ENCODE measurements at regions not wholly inside any gene's neighbourhood (a gene's known extent, or its start where the extent isn't known, plus 50 kb on each side); places are given as distances from the start of the nearest gene placed in this dataset.

DNA sequence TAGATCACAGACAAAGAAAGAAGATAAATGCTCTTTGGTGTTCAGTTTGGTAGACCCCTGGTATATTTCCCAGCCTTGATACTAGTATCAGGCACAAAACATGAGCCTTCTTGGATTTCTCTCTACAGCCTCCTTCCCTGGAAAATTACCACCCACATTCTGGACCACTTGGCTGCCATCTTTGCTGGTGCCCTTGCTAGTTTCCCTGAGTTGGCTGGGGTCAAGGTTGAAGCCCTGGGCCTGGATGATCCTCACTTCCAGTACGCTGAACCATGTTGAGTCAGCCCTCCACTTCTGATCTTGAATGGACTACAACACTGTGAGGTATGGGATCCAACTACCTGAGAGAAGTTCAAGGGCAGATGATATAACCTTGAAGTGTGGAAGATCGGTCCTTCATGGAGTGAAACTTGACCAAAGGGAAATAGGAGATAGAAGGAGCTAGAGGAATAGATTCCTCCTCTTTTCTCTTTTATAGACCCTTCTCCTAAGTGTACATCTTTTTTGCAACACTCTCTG is 501.4 kb downstream of the TMEM114 start:
- no peak overlapping the region for H3K4me3 Mint-ChIP-seq
- H3K4me1 Mint-ChIP-seq: no peaks in the 10 kb centered on the region
- H3K27me3 Mint-ChIP-seq: no peaks in the 10 kb centered on the region
- TF ChIP-seq, protein P1, sequence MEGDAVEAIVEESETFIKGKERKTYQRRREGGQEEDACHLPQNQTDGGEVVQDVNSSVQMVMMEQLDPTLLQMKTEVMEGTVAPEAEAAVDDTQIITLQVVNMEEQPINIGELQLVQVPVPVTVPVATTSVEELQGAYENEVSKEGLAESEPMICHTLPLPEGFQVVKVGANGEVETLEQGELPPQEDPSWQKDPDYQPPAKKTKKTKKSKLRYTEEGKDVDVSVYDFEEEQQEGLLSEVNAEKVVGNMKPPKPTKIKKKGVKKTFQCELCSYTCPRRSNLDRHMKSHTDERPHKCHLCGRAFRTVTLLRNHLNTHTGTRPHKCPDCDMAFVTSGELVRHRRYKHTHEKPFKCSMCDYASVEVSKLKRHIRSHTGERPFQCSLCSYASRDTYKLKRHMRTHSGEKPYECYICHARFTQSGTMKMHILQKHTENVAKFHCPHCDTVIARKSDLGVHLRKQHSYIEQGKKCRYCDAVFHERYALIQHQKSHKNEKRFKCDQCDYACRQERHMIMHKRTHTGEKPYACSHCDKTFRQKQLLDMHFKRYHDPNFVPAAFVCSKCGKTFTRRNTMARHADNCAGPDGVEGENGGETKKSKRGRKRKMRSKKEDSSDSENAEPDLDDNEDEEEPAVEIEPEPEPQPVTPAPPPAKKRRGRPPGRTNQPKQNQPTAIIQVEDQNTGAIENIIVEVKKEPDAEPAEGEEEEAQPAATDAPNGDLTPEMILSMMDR (IDR thresholded peaks at IDR 0.05): no peak
- H3K27ac Mint-ChIP-seq: no peak overlapping the region
- peaks cover 6% of the 10 kb centered on the region for H3K9me3 Mint-ChIP-seq
- ATAC-seq (ENCODE audit: low read depth) (no peak), DNase-seq (no peak)
- H3K36me3 Mint-ChIP-seq (ENCODE audit: low read depth): no peaks in the 10 kb centered on the region
- intact Hi-C loops (cut with micrococcal nuclease): no loop called here
- ChIA-PET CTCF (no interaction called here), POLR2A (no interaction called here)

DNA sequence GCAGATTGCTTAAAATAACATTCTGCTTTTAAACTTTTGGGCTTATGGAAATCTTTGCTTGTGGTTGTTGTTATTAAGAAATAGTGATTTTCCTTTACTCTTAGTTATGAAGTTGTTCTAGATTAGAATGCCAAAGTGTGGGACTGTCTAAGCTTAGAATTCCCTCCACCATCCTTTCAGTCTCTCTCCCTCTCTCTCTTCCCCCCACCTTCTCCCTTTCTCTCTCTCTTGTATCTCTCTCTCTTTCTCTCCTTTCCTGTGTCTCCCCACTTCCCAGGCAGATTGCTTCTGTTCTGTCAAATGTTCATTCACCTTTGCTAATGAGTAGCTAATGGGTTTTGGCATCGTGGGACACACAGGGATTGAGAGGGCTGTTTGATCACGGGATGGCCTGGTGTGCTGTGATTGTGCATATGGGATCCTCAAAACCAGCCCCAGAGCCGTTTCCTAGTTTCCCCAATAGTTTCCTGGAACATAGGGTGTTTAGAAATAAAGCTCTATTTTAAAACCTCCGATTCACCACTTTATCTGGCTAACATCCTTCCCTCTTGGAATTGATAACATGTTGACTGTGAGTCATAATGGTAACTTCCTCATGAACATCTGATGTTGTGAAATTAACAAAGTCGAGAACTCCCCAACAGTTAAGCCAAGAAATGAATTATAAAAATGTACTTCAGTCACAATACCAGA is 502.6 kb downstream of the TMEM114 start:
- Mint-ChIP-seq H3K27ac (no peak overlapping the region), H3K4me3 (no peak overlapping the region), H3K27me3 (no peaks in the 10 kb centered on the region), H3K36me3 (ENCODE audit: low read depth) (no peaks in the 10 kb centered on the region), H3K4me1 (no peaks in the 10 kb centered on the region), H3K9me3 (peaks cover 6% of the 10 kb centered on the region)
- no peak for DNase-seq
- TF ChIP-seq, protein P1 (IDR thresholded peaks at IDR 0.05): no peak
- ChIA-PET POLR2A (no interaction called here), CTCF (no interaction called here)
- ATAC-seq (ENCODE audit: low read depth): no peak
- intact Hi-C loops (cut with micrococcal nuclease): no loop called here

DNA sequence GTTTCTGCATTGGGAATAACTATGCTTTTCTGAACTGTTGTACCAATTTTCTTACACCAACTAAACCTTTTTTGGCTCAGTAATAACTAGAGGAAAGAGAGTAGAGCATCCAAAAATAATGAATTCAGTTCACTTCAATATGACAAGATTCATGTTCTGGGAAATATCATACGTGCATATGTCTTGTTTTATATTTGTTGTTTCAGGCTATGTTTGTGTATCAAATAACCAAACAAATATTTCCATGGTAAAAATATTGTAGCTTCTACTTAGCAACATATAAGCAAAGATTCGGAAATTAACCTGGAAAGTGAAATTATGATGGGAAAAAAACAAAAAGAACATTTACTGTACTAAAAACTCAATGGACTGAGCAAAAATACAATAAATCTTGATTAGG is 503.2 kb downstream of the TMEM114 start:
- H3K36me3 Mint-ChIP-seq (ENCODE audit: low read depth): no peaks in the 10 kb centered on the region
- TF ChIP-seq, protein P1 (IDR thresholded peaks at IDR 0.05): no peak
- no peak overlapping the region for H3K27ac Mint-ChIP-seq
- ATAC-seq (ENCODE audit: low read depth) (no peak), DNase-seq (no peak)
- peaks cover 8% of the 10 kb centered on the region for H3K9me3 Mint-ChIP-seq
- H3K4me1 Mint-ChIP-seq: no peaks in the 10 kb centered on the region
- ChIA-PET CTCF (no interaction called here), POLR2A (no interaction called here)
- no peaks in the 10 kb centered on the region for H3K27me3 Mint-ChIP-seq
- intact Hi-C loops (cut with micrococcal nuclease): no loop called here
- H3K4me3 Mint-ChIP-seq: no peak overlapping the region

DNA sequence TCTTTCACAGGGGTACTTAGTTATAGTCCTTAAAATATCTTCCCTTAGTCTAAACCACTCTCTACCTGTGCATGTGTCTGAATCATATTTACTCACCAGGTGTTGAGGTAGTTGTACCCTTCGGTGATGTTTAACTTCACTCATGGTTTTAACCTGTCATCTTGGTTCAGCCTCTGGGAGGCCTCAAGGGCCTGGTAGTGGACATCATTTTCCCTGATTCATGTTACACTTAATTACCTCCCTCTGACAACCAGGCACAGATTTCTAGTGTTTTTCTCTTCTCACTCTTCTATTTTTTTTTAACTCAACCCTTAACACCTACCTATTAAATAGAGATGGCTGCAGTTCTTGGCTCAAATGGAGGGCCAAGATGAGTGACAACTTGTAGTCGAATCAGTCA is 505.4 kb downstream of the TMEM114 start:
- DNase-seq (no peak), ATAC-seq (ENCODE audit: low read depth) (no peak)
- Mint-ChIP-seq H3K9me3 (peaks cover 5% of the 10 kb centered on the region), H3K27me3 (no peaks in the 10 kb centered on the region), H3K27ac (no peak overlapping the region), H3K4me3 (no peak overlapping the region), H3K4me1 (no peaks in the 10 kb centered on the region), H3K36me3 (ENCODE audit: low read depth) (no peaks in the 10 kb centered on the region)
- TF ChIP-seq, protein P1 (IDR thresholded peaks at IDR 0.05): no peak
- ChIA-PET POLR2A (no interaction called here), CTCF (no interaction called here)
- intact Hi-C loops (cut with micrococcal nuclease): no loop called here

DNA sequence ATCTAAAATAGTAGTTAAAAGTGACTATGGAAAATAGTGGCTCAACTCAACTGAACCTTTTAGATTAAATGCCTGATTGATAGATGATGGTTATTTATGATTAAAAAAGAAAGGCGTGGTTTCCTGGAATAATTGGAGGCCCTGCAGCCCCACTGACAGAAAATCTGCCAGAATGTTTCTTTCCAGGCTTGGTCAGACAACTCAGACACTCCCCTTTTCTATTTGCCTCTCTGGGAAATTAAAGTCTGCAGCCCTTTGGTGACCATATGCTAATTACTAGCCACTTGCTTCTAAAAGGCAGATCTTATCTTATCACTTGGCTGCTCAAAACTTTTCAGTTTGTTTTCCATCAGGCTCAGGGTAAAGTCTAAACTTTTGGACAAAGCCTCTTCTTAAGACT is 506.0 kb downstream of the TMEM114 start:
- no peak for DNase-seq
- H3K36me3 Mint-ChIP-seq (ENCODE audit: low read depth): no peaks in the 10 kb centered on the region
- no peaks in the 10 kb centered on the region for H3K27me3 Mint-ChIP-seq
- TF ChIP-seq, protein P1 (IDR thresholded peaks at IDR 0.05): no peak
- ChIA-PET POLR2A (no interaction called here), CTCF (no interaction called here)
- ATAC-seq (ENCODE audit: low read depth): no peak
- H3K27ac Mint-ChIP-seq: no peak overlapping the region
- peaks cover 5% of the 10 kb centered on the region for H3K9me3 Mint-ChIP-seq
- intact Hi-C loops (cut with micrococcal nuclease): no loop called here
- H3K4me1 Mint-ChIP-seq: no peaks in the 10 kb centered on the region
- H3K4me3 Mint-ChIP-seq: no peak overlapping the region

All from activated B cell treated with CpG ODN at 0.5 μM for 24 hours (primary cell).